SK-N-SH (cell line): ENCODE measurements at regions not wholly inside any gene's neighbourhood (a gene's known extent, or its start where the extent isn't known, plus 50 kb on each side); places are given as distances from the start of the nearest gene placed in this dataset.

Experiments used
- EP300 ChIP-seq, 2 experiments: IDR thresholded peaks; 2 replicates each; pipeline versions ENCODE4 v1.4.0 to v1.6.1; 2012; ENCODE audit warnings: borderline replicate concordance in 1 of 2, low read depth in 1 of 2, low read length in 1 of 2
- EZH2phosphoT487 ChIP-seq: fragments of 200-600 bp; sonication (generic); IDR thresholded peaks from 2 replicates; pipeline ENCODE4 v1.6.1; 2017; ENCODE audit warnings: low read depth, mixed run types, mild to moderate bottlenecking, antibody characterized with exemption, moderate library complexity, borderline replicate concordance
- JUND ChIP-seq: IDR thresholded peaks from 2 replicates; pipeline ENCODE4 v1.4.0; 2012
- MAX ChIP-seq: IDR thresholded peaks from 2 replicates; pipeline ENCODE4 v1.4.0; 2012; ENCODE audit warnings: low read depth
- MXI1 ChIP-seq: IDR thresholded peaks from 2 replicates; pipeline ENCODE4 v1.6.1; 2012; ENCODE audit warnings: mild to moderate bottlenecking, low read depth, low read length, improper control_type of control experiment
- RCOR1 ChIP-seq: fragments of 150-350 bp; IDR thresholded peaks from 2 replicates; pipeline ENCODE4 v1.6.1; 2017; ENCODE audit warnings: antibody characterized with exemption, low read length
- REST ChIP-seq: IDR thresholded peaks from 2 replicates; pipeline ENCODE4 v1.6.1; 2012; ENCODE audit warnings: mild to moderate bottlenecking, low read depth, low read length, moderate library complexity
- USF2 ChIP-seq: fragments of 150-350 bp; IDR thresholded peaks from 2 replicates; pipeline ENCODE4 v1.6.1; 2017; ENCODE audit warnings: antibody characterized with exemption, low read length, low read depth, borderline replicate concordance
- ZBTB33 ChIP-seq: IDR thresholded peaks from 2 replicates; pipeline ENCODE4 v1.4.0; 2012; ENCODE audit warnings: low read depth, borderline replicate concordance
- TF ChIP-seq, protein P1 (sequence below): fragments of 200-600 bp; sonication (generic); IDR thresholded peaks from 2 replicates; pipeline ENCODE4 v1.6.1; 2017; ENCODE audit warnings: antibody characterized with exemption, mild to moderate bottlenecking, moderate library complexity

GRCh38 chr7:130957137-130957513 is 223.1 kb upstream of the KLF14 start:
- no peak for TF ChIP-seq EP300 (IDR thresholded peaks at IDR 0.05; ENCODE audit: borderline replicate concordance in 1 of 2, low read depth in 1 of 2, low read length in 1 of 2)
- TF ChIP-seq, protein P1, sequence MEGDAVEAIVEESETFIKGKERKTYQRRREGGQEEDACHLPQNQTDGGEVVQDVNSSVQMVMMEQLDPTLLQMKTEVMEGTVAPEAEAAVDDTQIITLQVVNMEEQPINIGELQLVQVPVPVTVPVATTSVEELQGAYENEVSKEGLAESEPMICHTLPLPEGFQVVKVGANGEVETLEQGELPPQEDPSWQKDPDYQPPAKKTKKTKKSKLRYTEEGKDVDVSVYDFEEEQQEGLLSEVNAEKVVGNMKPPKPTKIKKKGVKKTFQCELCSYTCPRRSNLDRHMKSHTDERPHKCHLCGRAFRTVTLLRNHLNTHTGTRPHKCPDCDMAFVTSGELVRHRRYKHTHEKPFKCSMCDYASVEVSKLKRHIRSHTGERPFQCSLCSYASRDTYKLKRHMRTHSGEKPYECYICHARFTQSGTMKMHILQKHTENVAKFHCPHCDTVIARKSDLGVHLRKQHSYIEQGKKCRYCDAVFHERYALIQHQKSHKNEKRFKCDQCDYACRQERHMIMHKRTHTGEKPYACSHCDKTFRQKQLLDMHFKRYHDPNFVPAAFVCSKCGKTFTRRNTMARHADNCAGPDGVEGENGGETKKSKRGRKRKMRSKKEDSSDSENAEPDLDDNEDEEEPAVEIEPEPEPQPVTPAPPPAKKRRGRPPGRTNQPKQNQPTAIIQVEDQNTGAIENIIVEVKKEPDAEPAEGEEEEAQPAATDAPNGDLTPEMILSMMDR = no peak
- no peak for TF ChIP-seq RCOR1
- TF ChIP-seq USF2 = no peak
- no peak for TF ChIP-seq JUND
- no peak for TF ChIP-seq REST
- TF ChIP-seq EZH2phosphoT487 = no peak
- TF ChIP-seq MXI1 = no peak
- TF ChIP-seq MAX = no peak
- TF ChIP-seq ZBTB33 = no peak
